ENCODE measurements at regions not wholly inside any gene's neighbourhood (a gene's known extent, or its start where the extent isn't known, plus 50 kb on each side); places are given as distances from the start of the nearest gene placed in this dataset.

GRCh38 chr4:31548823-31549222 is 828.7 kb downstream of the PCDH7 start:
- no peak for TF ChIP-seq YY1 (IDR thresholded peaks at IDR 0.05; ENCODE audit: low read depth)
- TF ChIP-seq EP300 (IDR thresholded peaks at IDR 0.05; ENCODE audit: borderline replicate concordance) = no peak
